GM23338 (cell line): ENCODE measurements at regions not wholly inside any gene's neighbourhood (a gene's known extent, or its start where the extent isn't known, plus 50 kb on each side); places are given as distances from the start of the nearest gene placed in this dataset.

Source experiments
- EZH2 ChIP-seq: fragments of 200-600 bp; sonication (generic); IDR thresholded peaks from one replicate; pipeline ENCODE4 v1.8.0; 2017; ENCODE audit warnings: antibody characterized with exemption, mild to moderate bottlenecking, low read depth; ENCODE audit not compliant: unreplicated experiment
- POLR2AphosphoS5 ChIP-seq: IDR thresholded peaks from 2 replicates; pipeline ENCODE4 v1.6.1; 2016; ENCODE audit warnings: antibody characterized with exemption, low read depth
- TF ChIP-seq, protein P1 (sequence below), 2 experiments: fragments of 200-600 bp in 1 of 2; sonication (generic) in 1 of 2; conservative IDR thresholded peaks; 2 replicates each; pipeline versions ENCODE4 v1.5.1 to v1.6.1; 2016 to 2017; ENCODE audit warnings: antibody characterized with exemption in 2 of 2, low read depth in 2 of 2, mild to moderate bottlenecking in 2 of 2, moderate library complexity in 1 of 2

DNA sequence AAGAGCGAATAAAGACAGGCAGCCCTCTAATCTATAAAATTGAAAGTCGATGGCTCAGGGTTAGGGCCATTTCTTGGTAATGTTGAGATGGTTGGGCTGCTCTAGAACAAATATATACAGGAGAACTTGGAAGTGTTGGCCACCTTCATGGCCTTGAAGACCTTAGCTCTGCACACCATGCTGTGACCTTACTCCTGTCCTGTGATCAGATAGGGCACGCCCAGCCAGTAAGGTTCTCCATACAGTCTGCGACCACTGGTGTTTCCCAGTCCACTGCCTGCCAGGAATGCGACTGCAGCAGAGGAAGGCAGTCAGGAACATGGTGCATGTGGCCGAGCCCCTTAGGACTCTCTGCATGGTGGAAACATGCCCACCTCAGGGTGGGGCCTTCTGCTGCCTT is 73.2 kb upstream of the PSMA6 start:
- TF ChIP-seq EZH2 (no peak), POLR2AphosphoS5 (no peak)
- TF ChIP-seq, protein P1, sequence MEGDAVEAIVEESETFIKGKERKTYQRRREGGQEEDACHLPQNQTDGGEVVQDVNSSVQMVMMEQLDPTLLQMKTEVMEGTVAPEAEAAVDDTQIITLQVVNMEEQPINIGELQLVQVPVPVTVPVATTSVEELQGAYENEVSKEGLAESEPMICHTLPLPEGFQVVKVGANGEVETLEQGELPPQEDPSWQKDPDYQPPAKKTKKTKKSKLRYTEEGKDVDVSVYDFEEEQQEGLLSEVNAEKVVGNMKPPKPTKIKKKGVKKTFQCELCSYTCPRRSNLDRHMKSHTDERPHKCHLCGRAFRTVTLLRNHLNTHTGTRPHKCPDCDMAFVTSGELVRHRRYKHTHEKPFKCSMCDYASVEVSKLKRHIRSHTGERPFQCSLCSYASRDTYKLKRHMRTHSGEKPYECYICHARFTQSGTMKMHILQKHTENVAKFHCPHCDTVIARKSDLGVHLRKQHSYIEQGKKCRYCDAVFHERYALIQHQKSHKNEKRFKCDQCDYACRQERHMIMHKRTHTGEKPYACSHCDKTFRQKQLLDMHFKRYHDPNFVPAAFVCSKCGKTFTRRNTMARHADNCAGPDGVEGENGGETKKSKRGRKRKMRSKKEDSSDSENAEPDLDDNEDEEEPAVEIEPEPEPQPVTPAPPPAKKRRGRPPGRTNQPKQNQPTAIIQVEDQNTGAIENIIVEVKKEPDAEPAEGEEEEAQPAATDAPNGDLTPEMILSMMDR (conservative IDR thresholded peaks at IDR 0.05; ENCODE audit: low read depth in 2 of 2) = no peak
